ENCODE measurements at regions not wholly inside any gene's neighbourhood (a gene's known extent, or its start where the extent isn't known, plus 50 kb on each side); places are given as distances from the start of the nearest gene placed in this dataset.

GRCh38 chr17:15134363-15134762 lies 130.8 kb downstream of the PMP22 start:
- Histone ChIP-seq H3K4me3 (no peak overlapping the region), H3K27ac (no peak overlapping the region), H3K4me1 (no peaks in the 10 kb centered on the region), H3K9me3 (no peaks in the 10 kb centered on the region), H3K36me3 (no peaks in the 10 kb centered on the region), H3K27me3 (peaks cover 35% of the 10 kb centered on the region)
- no peak for ATAC-seq
- TF ChIP-seq EP300 (IDR thresholded peaks at IDR 0.05) (no peak), CTCF (IDR thresholded peaks at IDR 0.05) (no peak), POLR2A (IDR thresholded peaks at IDR 0.05) (no peak), POLR2AphosphoS5 (IDR thresholded peaks at IDR 0.05) (no peak)
- whole genome bisulfite sequencing, 2 donors (ENCODE audit: low coverage in 1 of 2): 86% methylated on average over 2 of the region's 2 CpGs; no CpG with 5 or more reads in 1 of the 2 donors

GRCh38 chr17:15133826-15134225 lies 131.3 kb downstream of the PMP22 start:
- no peak for TF ChIP-seq CTCF (IDR thresholded peaks at IDR 0.05)
- Histone ChIP-seq H3K27me3 (peaks cover 35% of the 10 kb centered on the region), H3K27ac (no peak overlapping the region), H3K36me3 (no peaks in the 10 kb centered on the region), H3K4me3 (no peak overlapping the region), H3K9me3 (no peaks in the 10 kb centered on the region), H3K4me1 (no peaks in the 10 kb centered on the region)
- 79 to 84% methylated on average over 3 to 4 of the region's 4 CpGs for WGBS, 2 donors (ENCODE audit: low coverage in 1 of 2)
- ATAC-seq: no peak

- ATAC-seq: no peak
Measured at GRCh38 chr17:15133143-15133542, 132.0 kb downstream of the PMP22 start.

GRCh38 chr17:15130426-15130825 lies 134.7 kb downstream of the PMP22 start:
- TF ChIP-seq CTCF (IDR thresholded peaks at IDR 0.05) (no peak), POLR2A (IDR thresholded peaks at IDR 0.05) (no peak), POLR2AphosphoS5 (IDR thresholded peaks at IDR 0.05) (no peak), EP300 (IDR thresholded peaks at IDR 0.05) (no peak)

More at GRCh38 chr17:15133143-15133542, 132.0 kb downstream of the PMP22 start:
- Histone ChIP-seq H3K4me3 (no peak overlapping the region), H3K9me3 (no peaks in the 10 kb centered on the region), H3K27me3 (peaks cover 33% of the 10 kb centered on the region), H3K36me3 (no peaks in the 10 kb centered on the region), H3K4me1 (no peaks in the 10 kb centered on the region), H3K27ac (no peak overlapping the region)
- WGBS, 2 donors (ENCODE audit: low coverage in 1 of 2): 95 to 100% methylated on average over 3 to 6 of the region's 6 CpGs
- TF ChIP-seq EP300 (IDR thresholded peaks at IDR 0.05) (no peak), CTCF (IDR thresholded peaks at IDR 0.05) (no peak), POLR2A (IDR thresholded peaks at IDR 0.05) (no peak), POLR2AphosphoS5 (IDR thresholded peaks at IDR 0.05) (no peak)

GRCh38 chr17:15129986-15130385 lies 135.1 kb downstream of the PMP22 start:
- Histone ChIP-seq H3K27me3 (peaks cover 34% of the 10 kb centered on the region), H3K36me3 (no peaks in the 10 kb centered on the region), H3K4me3 (no peak overlapping the region), H3K4me1 (no peaks in the 10 kb centered on the region), H3K9me3 (no peaks in the 10 kb centered on the region), H3K27ac (no peak overlapping the region)
- no peak for ATAC-seq
- WGBS, 2 donors (ENCODE audit: low coverage in 1 of 2): 26 to 100% methylated on average over 1 to 3 of the region's 3 CpGs
- TF ChIP-seq EP300 (IDR thresholded peaks at IDR 0.05): no peak
- no peak for TF ChIP-seq POLR2AphosphoS5 (IDR thresholded peaks at IDR 0.05)
- no peak for TF ChIP-seq POLR2A (IDR thresholded peaks at IDR 0.05)
- no peak for TF ChIP-seq CTCF (IDR thresholded peaks at IDR 0.05)

More at GRCh38 chr17:15130426-15130825, 134.7 kb downstream of the PMP22 start:
- H3K9me3 ChIP-seq: no peaks in the 10 kb centered on the region
- no peak for ATAC-seq
- H3K4me1 ChIP-seq: no peaks in the 10 kb centered on the region
- no peaks in the 10 kb centered on the region for H3K36me3 ChIP-seq
- H3K27ac ChIP-seq: no peak overlapping the region
- 24 to 33% methylated on average over 1 to 2 of the region's 2 CpGs for WGBS, 2 donors (ENCODE audit: low coverage in 1 of 2)
- no peak overlapping the region for H3K4me3 ChIP-seq
- peaks cover 34% of the 10 kb centered on the region for H3K27me3 ChIP-seq
